Kidney (tissue), 13 donors: ENCODE measurements at regions not wholly inside any gene's neighbourhood (a gene's known extent, or its start where the extent isn't known, plus 50 kb on each side); places are given as distances from the start of the nearest gene placed in this dataset.

Experiments
- DNase-seq, 5 donors: peaks; one replicate each; pipeline ENCODE4 v3.0.0-alpha.2; 2013 to 2020
- FAIRE-seq: peaks from 2 replicates; lab custom pipeline; 2012; peaks lifted over from hg19 to GRCh38; lab: Jason Lieb, UNC
- H3K27ac ChIP-seq, 2 donors: one replicate each; pipeline ENCODE4 v1.7.0; 2013; ENCODE audit warnings: low read depth in 2 of 2, low read length in 2 of 2, inconsistent platforms in 1 of 2
- H3K27me3 ChIP-seq: one replicate; pipeline ENCODE4 v1.7.1; 2013; ENCODE audit warnings: low read length, inconsistent platforms; ENCODE audit not compliant: control insufficient read depth, insufficient read depth
- H3K36me3 ChIP-seq, 3 donors: one replicate each; pipeline versions ENCODE4 v1.7.0 to v1.7.1; 2013; ENCODE audit warnings: low read length in 3 of 3, control low read depth in 1 of 3, inconsistent platforms in 1 of 3; ENCODE audit not compliant: insufficient read depth in 3 of 3, control insufficient read depth in 2 of 3
- H3K4me1 ChIP-seq, 3 donors: one replicate each; pipeline versions ENCODE4 v1.7.0 to v1.7.1; 2013; ENCODE audit warnings: low read length in 3 of 3, inconsistent platforms in 1 of 3, low read depth in 1 of 3; ENCODE audit not compliant: control insufficient read depth in 2 of 3, insufficient read depth in 2 of 3
- H3K4me3 ChIP-seq, 3 donors: one replicate each; pipeline versions ENCODE4 v1.7.0 to v1.8.1; 2013; ENCODE audit warnings: low read length in 3 of 3, control low read depth in 1 of 3, inconsistent platforms in 1 of 3
- H3K9ac ChIP-seq, 3 donors: one replicate each; pipeline versions ENCODE4 v1.7.0 to v1.7.1; 2013; ENCODE audit warnings: low read length in 3 of 3, control low read depth in 1 of 3, inconsistent platforms in 1 of 3
- H3K9me3 ChIP-seq, 3 donors: one replicate each; pipeline versions ENCODE4 v1.7.0 to v1.7.1; 2013; ENCODE audit warnings: low read length in 3 of 3, control low read depth in 1 of 3, inconsistent platforms in 1 of 3; ENCODE audit not compliant: control insufficient read depth in 2 of 3, insufficient read depth in 1 of 3
- CTCF ChIP-seq: IDR thresholded peaks from 3 replicates; pipeline ENCODE4 v1.5.1; 2012; ENCODE audit warnings: mild to moderate bottlenecking, moderate library complexity, borderline replicate concordance; ENCODE audit not compliant: insufficient read depth; ENCODE audit errors: extremely low read depth
- intact Hi-C: fragments of 100-400 bp; cut with DNase I; formaldehyde crosslinking; loops from one replicate; pipeline ENCODE4 v1.11.1; 2022
- donor health status: control.
- donor health status: control.
- donor health status: control.
- donor health status: control.
- donor health status: control.
- donor health status: DM: yes; HTN: yes; CAD: no.
- donor health status: Normal renal cell carcinoma (clear cell type).

- no peak for TF ChIP-seq CTCF
- Histone ChIP-seq H3K9me3 (no peaks in the 10 kb centered on the region), H3K9ac (no peak overlapping the region), H3K4me3 (no peak overlapping the region), H3K4me1 (no peaks in the 10 kb centered on the region), H3K36me3 (no peaks in the 10 kb centered on the region), H3K27ac (no peak overlapping the region), H3K27me3 (no peaks in the 10 kb centered on the region)
- intact Hi-C loops = no loop called here
- FAIRE-seq (no peak), DNase-seq (no peak)
Measured at GRCh38 chr7:81198766-81199165, 279.9 kb upstream of the SEMA3C start.

GRCh38 chr7:81197266-81197665 lies 278.4 kb upstream of the SEMA3C start:
- Histone ChIP-seq H3K9ac (no peak overlapping the region), H3K36me3 (no peaks in the 10 kb centered on the region), H3K27ac (no peak overlapping the region), H3K4me1 (no peaks in the 10 kb centered on the region), H3K4me3 (no peak overlapping the region), H3K27me3 (no peaks in the 10 kb centered on the region), H3K9me3 (no peaks in the 10 kb centered on the region)
- TF ChIP-seq CTCF = no peak
- DNase-seq (no peak), FAIRE-seq (no peak)
- intact Hi-C loops = no loop called here

- FAIRE-seq = no peak
- DNase-seq = no peak
- intact Hi-C loops = no loop called here
- TF ChIP-seq CTCF = no peak
- no peak overlapping the region for H3K4me3 ChIP-seq
- H3K9me3 ChIP-seq = no peaks in the 10 kb centered on the region
- H3K27me3 ChIP-seq = no peaks in the 10 kb centered on the region
- no peak overlapping the region for H3K9ac ChIP-seq
- no peaks in the 10 kb centered on the region for H3K36me3 ChIP-seq
- H3K4me1 ChIP-seq = no peaks in the 10 kb centered on the region
- no peak overlapping the region for H3K27ac ChIP-seq
Measured at GRCh38 chr7:81195033-81195432, 276.2 kb upstream of the SEMA3C start.
